ENCODE measurements at regions not wholly inside any gene's neighbourhood (a gene's known extent, or its start where the extent isn't known, plus 50 kb on each side); places are given as distances from the start of the nearest gene placed in this dataset.

DNA sequence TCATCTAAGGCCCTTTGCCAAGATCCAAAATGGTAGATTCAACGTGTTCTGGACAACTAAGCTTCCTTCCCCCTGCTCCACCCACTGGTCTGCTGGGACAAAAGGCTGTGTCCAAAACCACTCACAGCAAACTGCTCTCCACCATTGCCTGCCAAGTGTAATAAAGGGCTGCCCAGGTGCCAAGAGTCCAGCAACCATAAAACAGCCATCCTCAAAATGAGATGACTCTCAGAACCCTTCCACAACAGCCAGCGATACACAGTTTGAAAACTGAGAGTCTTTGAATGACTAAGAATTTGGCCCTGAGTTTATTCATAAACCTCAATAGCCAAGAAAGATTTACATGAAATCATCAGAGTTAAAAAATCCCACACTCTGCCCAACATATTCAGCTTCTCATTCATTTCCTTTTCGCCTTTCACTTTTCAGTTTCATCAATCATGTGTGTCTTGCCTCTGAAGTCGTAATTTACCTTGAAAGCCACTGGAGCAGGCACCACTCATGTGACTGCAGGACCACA lies 658.1 kb upstream of the MGMT start:
- TF ChIP-seq, protein P1, sequence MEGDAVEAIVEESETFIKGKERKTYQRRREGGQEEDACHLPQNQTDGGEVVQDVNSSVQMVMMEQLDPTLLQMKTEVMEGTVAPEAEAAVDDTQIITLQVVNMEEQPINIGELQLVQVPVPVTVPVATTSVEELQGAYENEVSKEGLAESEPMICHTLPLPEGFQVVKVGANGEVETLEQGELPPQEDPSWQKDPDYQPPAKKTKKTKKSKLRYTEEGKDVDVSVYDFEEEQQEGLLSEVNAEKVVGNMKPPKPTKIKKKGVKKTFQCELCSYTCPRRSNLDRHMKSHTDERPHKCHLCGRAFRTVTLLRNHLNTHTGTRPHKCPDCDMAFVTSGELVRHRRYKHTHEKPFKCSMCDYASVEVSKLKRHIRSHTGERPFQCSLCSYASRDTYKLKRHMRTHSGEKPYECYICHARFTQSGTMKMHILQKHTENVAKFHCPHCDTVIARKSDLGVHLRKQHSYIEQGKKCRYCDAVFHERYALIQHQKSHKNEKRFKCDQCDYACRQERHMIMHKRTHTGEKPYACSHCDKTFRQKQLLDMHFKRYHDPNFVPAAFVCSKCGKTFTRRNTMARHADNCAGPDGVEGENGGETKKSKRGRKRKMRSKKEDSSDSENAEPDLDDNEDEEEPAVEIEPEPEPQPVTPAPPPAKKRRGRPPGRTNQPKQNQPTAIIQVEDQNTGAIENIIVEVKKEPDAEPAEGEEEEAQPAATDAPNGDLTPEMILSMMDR (IDR thresholded peaks at IDR 0.05; ENCODE audit: low read depth, low read length, poor library complexity, severe bottlenecking), result no peak
- no peak for TF ChIP-seq EZH2phosphoT487 (IDR thresholded peaks at IDR 0.05; ENCODE audit: borderline replicate concordance, low read length)

Data from DOHH2 (cell line).